GM19468 (cell line): ENCODE measurements at regions not wholly inside any gene's neighbourhood (a gene's known extent, or its start where the extent isn't known, plus 50 kb on each side); places are given as distances from the start of the nearest gene placed in this dataset.

Experiments used
- ATAC-seq: cut with Tn5 transposase; IDR thresholded peaks from one replicate; pipeline ENCODE4 v1.9.1; 2021; ENCODE audit warnings: mild to moderate bottlenecking, moderate library complexity, moderate number of reproducible peaks; ENCODE audit not compliant: unreplicated experiment; ENCODE audit errors: extremely low read depth

- ATAC-seq: no peak
These were observed 49.7 kb upstream of the FST start for GRCh38 chr5:53430618-53431252.
